Neuronal stem cell (in vitro differentiated cells): ENCODE measurements at regions not wholly inside any gene's neighbourhood (a gene's known extent, or its start where the extent isn't known, plus 50 kb on each side); places are given as distances from the start of the nearest gene placed in this dataset.

Source experiments
- DNase-seq: peaks from one replicate; pipeline ENCODE4 v3.0.0-alpha.2; 2013; ENCODE audit warnings: low spot score
- H2AFZ ChIP-seq: one replicate; pipeline ENCODE4 v1.6.1; 2013; ENCODE audit warnings: mild to moderate bottlenecking, low read length, inconsistent platforms
- H2AK5ac ChIP-seq: 2 replicates; pipeline ENCODE4 v1.6.1; 2013; ENCODE audit warnings: low read depth, mild to moderate bottlenecking, inconsistent platforms, low read length, moderate library complexity, mixed read lengths
- H2BK120ac ChIP-seq: 2 replicates; pipeline ENCODE4 v1.6.1; 2013; ENCODE audit warnings: low read depth, mild to moderate bottlenecking, inconsistent platforms, low read length, moderate library complexity, mixed read lengths
- H2BK12ac ChIP-seq: one replicate; pipeline ENCODE4 v1.6.1; 2013; ENCODE audit warnings: low read length, inconsistent platforms
- H2BK15ac ChIP-seq: 2 replicates; pipeline ENCODE4 v1.6.1; 2013; ENCODE audit warnings: mild to moderate bottlenecking, low read length, inconsistent platforms, mixed read lengths
- H2BK5ac ChIP-seq: one replicate; pipeline ENCODE4 v1.6.1; 2013; ENCODE audit warnings: inconsistent platforms, mild to moderate bottlenecking, low read length, moderate library complexity
- H3K14ac ChIP-seq: one replicate; pipeline ENCODE4 v1.6.1; 2013; ENCODE audit warnings: low read length, inconsistent platforms
- H3K18ac ChIP-seq: 2 replicates; pipeline ENCODE4 v1.6.1; 2013; ENCODE audit warnings: low read length, inconsistent platforms
- H3K23ac ChIP-seq: 2 replicates; pipeline ENCODE4 v1.6.1; 2013; ENCODE audit warnings: low read depth, mild to moderate bottlenecking, mixed read lengths, low read length, inconsistent platforms; ENCODE audit not compliant: poor library complexity
- H3K27ac ChIP-seq: replicated peaks from 3 replicates; pipeline ENCODE4 v1.5.1; 2013; ENCODE audit warnings: low read length, inconsistent platforms
- H3K27me3 ChIP-seq, 3 experiments: 2 replicates each; pipeline ENCODE4 v1.6.1; 2013; ENCODE audit warnings: low read length in 3 of 3, mild to moderate bottlenecking in 2 of 3, inconsistent platforms in 1 of 3, low read depth in 1 of 3, mixed read lengths in 1 of 3, moderate library complexity in 1 of 3; ENCODE audit not compliant: control insufficient read depth in 3 of 3, insufficient read depth in 3 of 3
- H3K36me3 ChIP-seq, 2 donors: replicated peaks in 1 of 2; 2 replicates each; pipeline ENCODE4 v1.6.1; 2013; ENCODE audit warnings: low read length in 2 of 2; ENCODE audit not compliant: control insufficient read depth in 2 of 2, insufficient read depth in 2 of 2
- H3K4ac ChIP-seq: 2 replicates; pipeline ENCODE4 v1.6.1; 2013; ENCODE audit warnings: inconsistent platforms, mild to moderate bottlenecking, low read length, moderate library complexity
- H3K4me1 ChIP-seq, 2 donors: 1 replicate in 1 of 2; 2 replicates in 1 of 2; pipeline ENCODE4 v1.6.1; 2013; ENCODE audit warnings: low read length in 2 of 2, low read depth in 1 of 2; ENCODE audit not compliant: control insufficient read depth in 2 of 2, insufficient read depth in 1 of 2
- H3K4me2 ChIP-seq: one replicate; pipeline ENCODE4 v1.6.1; 2013; ENCODE audit warnings: mild to moderate bottlenecking, low read length, inconsistent platforms; ENCODE audit not compliant: insufficient read depth, poor library complexity, severe bottlenecking
- H3K4me3 ChIP-seq, 2 donors: 2 replicates each; pipeline ENCODE4 v1.5.1; 2013; ENCODE audit warnings: low read length in 2 of 2, mild to moderate bottlenecking in 2 of 2, inconsistent platforms in 1 of 2, moderate library complexity in 1 of 2
- H3K79me1 ChIP-seq: one replicate; pipeline ENCODE4 v1.6.1; 2013; ENCODE audit warnings: low read depth, mild to moderate bottlenecking, inconsistent platforms, low read length, moderate library complexity
- H3K9ac ChIP-seq: one replicate; pipeline ENCODE4 v1.6.1; 2013; ENCODE audit warnings: mild to moderate bottlenecking, low read depth, low read length, inconsistent platforms; ENCODE audit not compliant: poor library complexity
- H3K9me3 ChIP-seq, 2 donors: replicated peaks in 1 of 2; 2 replicates each; pipeline versions ENCODE3 to v1.6.1; 2013; ENCODE audit warnings: low read length in 2 of 2, mild to moderate bottlenecking in 2 of 2, inconsistent platforms in 1 of 2, low read depth in 1 of 2, mixed read lengths in 1 of 2, moderate library complexity in 1 of 2; ENCODE audit not compliant: control insufficient read depth in 2 of 2, insufficient read depth in 1 of 2
- H4K8ac ChIP-seq: one replicate; pipeline ENCODE4 v1.6.1; 2013; ENCODE audit warnings: low read depth, mild to moderate bottlenecking, inconsistent platforms, low read length, moderate library complexity
- H4K91ac ChIP-seq: one replicate; pipeline ENCODE4 v1.6.1; 2013; ENCODE audit warnings: low read length, low read depth, mild to moderate bottlenecking, inconsistent platforms; ENCODE audit not compliant: poor library complexity
- WGBS, 2 donors: extraction: QIAGEN DNeasy Blood & Tissue Kit; methylation state at CpG; one replicate each; pipeline ENCODE4 v1.1.7; 2013; ENCODE audit warnings: missing lambda C conversion rate in 2 of 2, mixed read lengths in 1 of 2; ENCODE audit not compliant: insufficient read length in 2 of 2, insufficient replicate concordance in 1 of 2; ENCODE audit errors: extremely low coverage in 2 of 2; 5-methylcytosine and 5-hydroxymethylcytosine counted together

DNA sequence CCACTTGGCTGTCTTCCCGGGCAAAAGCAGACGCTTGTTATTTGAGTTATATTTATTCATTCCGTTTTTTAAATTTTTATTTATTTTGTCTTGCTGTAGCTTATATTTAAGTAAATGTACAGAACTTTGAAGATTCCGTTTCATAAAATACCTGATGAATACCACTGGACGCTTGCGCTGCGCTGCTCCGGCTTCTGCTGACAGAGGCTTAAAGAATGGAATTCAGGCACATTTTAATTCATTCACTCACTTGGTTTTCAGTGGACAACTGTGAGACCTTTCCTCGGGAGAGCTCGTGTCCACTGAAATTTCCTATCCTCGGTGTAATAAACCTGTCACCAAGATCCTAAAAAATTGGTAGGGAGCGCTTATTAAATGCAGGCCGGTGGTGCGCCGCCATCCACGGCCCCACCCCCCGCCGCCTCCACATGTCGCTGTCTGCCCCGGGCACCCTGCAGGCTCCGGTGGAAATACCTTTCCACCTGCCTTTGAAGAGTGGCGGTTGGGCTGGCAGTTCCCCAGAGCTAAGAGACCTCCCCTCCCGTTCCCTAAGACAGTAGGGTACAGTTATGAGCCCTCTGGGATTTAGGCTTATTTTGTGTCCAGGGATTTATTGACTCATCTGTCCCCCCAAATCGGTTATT, 62.5 kb upstream of the UBE2E1 start:
- Histone ChIP-seq H3K79me1 (no peaks in the 10 kb centered on the region), H3K4me3 (peak overlapping the region in 1 of 2 donors; percentile 55), H3K9me3 (no peaks in the 10 kb centered on the region), H4K91ac (no peak overlapping the region), H2BK15ac (no peak overlapping the region), H3K27ac (no peak overlapping the region), H3K27me3 (peaks cover 0 to 8% (median 0%) of the 10 kb centered on the region in 3 experiments), H3K4me1 (peaks cover 8 to 18% of the 10 kb centered on the region in 2 donors), H3K4me2 (peak overlapping the region; percentile 51), H3K36me3 (no peaks in the 10 kb centered on the region), H4K8ac (no peak overlapping the region), H3K18ac (no peak overlapping the region), H3K23ac (no peak overlapping the region), H2AK5ac (no peak overlapping the region), H3K14ac (no peak overlapping the region), H2BK5ac (no peak overlapping the region), H3K4ac (no peak overlapping the region), H3K9ac (no peak overlapping the region), H2BK120ac (no peak overlapping the region), H2AFZ (no peak overlapping the region), H2BK12ac (no peak overlapping the region)
- no CpG with 5 or more reads among the region's 24 CpGs for WGBS, 2 donors
- no peak for DNase-seq

- H4K91ac ChIP-seq: no peak overlapping the region
- no peak overlapping the region for H2BK120ac ChIP-seq
- H2AK5ac ChIP-seq: no peak overlapping the region
- no peak overlapping the region for H2BK15ac ChIP-seq
- no peak for DNase-seq
- H4K8ac ChIP-seq: no peak overlapping the region
- H3K18ac ChIP-seq: no peak overlapping the region
- H3K27me3 ChIP-seq: peaks cover 0 to 8% (median 0%) of the 10 kb centered on the region in 3 experiments
- no peaks in the 10 kb centered on the region for H3K36me3 ChIP-seq
- no peak overlapping the region for H2BK12ac ChIP-seq
- no peak overlapping the region for H3K4ac ChIP-seq
- no CpG with 5 or more reads among the region's 7 CpGs for WGBS, 2 donors
- no peak overlapping the region for H2BK5ac ChIP-seq
- H3K14ac ChIP-seq: no peak overlapping the region
- no peak overlapping the region for H3K9ac ChIP-seq
- no peak overlapping the region for H3K23ac ChIP-seq
- H3K4me3 ChIP-seq: no peak overlapping the region
- H3K9me3 ChIP-seq: no peaks in the 10 kb centered on the region
- no peaks in the 10 kb centered on the region for H3K79me1 ChIP-seq
- no peak overlapping the region for H3K27ac ChIP-seq
- H3K4me2 ChIP-seq: no peak overlapping the region
- peak overlapping the region; percentile 54 for H2AFZ ChIP-seq
- H3K4me1 ChIP-seq: peaks cover 12 to 14% of the 10 kb centered on the region in 2 donors
These were observed 59.3 kb upstream of the UBE2E1 start for GRCh38 chr3:23746441-23746840.

GRCh38 chr3:23747841-23748240, 57.9 kb upstream of the UBE2E1 start:
- H3K4me1 ChIP-seq: peaks cover 17% of the 10 kb centered on the region in 2 donors

DNA sequence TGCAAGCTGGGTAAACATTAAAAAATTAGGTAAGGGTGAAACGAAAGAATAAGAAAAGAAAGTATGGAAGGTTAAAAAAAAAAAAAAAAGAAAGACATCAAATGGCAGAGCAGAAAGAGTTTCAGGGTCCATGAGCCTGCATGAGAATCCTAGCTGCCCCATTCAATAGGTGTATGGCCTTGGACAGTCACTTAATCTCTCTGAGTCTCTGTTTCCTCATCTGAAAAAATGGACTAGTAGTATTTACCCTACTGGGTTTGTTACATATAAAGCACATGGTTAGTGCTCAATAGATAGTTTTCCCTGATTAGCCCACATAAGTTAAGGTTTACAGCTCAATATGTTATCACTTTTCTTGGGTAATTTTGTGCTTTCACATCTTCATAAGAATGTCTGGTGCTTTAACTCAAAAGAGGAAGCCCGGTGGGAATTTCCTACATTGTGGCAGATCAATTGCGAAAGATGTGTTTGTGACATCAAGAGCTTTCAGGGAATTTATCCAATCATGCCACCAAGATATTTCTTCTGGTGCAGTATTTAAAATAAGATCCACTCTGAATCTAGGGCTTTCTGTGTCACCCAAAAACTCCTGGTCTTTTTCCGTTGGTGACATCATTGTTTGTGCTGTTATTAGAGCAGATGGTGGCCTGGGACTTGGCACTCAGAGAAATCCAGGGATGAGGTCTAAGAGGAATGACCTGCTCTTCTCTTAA, 57.2 kb upstream of the UBE2E1 start:
- H3K27ac ChIP-seq: no peak overlapping the region
- no peak overlapping the region for H2AFZ ChIP-seq
- no peaks in the 10 kb centered on the region for H3K36me3 ChIP-seq
- no peaks in the 10 kb centered on the region for H3K79me1 ChIP-seq
- no peak overlapping the region for H4K91ac ChIP-seq
- no peak overlapping the region for H3K4me3 ChIP-seq
- H3K9me3 ChIP-seq: no peaks in the 10 kb centered on the region
- H3K27me3 ChIP-seq: peaks cover 0 to 3% (median 0%) of the 10 kb centered on the region in 3 experiments
- H3K4ac ChIP-seq: no peak overlapping the region
- H3K4me2 ChIP-seq: no peak overlapping the region
- no peak overlapping the region for H3K18ac ChIP-seq
- H3K14ac ChIP-seq: no peak overlapping the region
- H3K9ac ChIP-seq: no peak overlapping the region
- 100% methylated on average over 1 of the region's 4 CpGs for WGBS, 2 donors
- H2BK5ac ChIP-seq: no peak overlapping the region
- no peak overlapping the region for H2AK5ac ChIP-seq
- H2BK120ac ChIP-seq: no peak overlapping the region
- no peak overlapping the region for H2BK15ac ChIP-seq
- H4K8ac ChIP-seq: no peak overlapping the region
- peaks cover 16 to 17% of the 10 kb centered on the region in 2 donors for H3K4me1 ChIP-seq
- DNase-seq: no peak
- H3K23ac ChIP-seq: no peak overlapping the region
- no peak overlapping the region for H2BK12ac ChIP-seq

More at GRCh38 chr3:23747841-23748240, 57.9 kb upstream of the UBE2E1 start:
- Histone ChIP-seq H2AFZ (no peak overlapping the region), H2BK15ac (no peak overlapping the region), H3K14ac (no peak overlapping the region), H3K23ac (no peak overlapping the region), H3K9me3 (no peaks in the 10 kb centered on the region), H3K4ac (no peak overlapping the region), H3K4me2 (no peak overlapping the region), H3K18ac (no peak overlapping the region), H3K79me1 (no peaks in the 10 kb centered on the region), H3K27ac (no peak overlapping the region), H4K91ac (no peak overlapping the region), H4K8ac (no peak overlapping the region), H3K4me3 (no peak overlapping the region), H2AK5ac (no peak overlapping the region), H2BK5ac (no peak overlapping the region), H3K9ac (no peak overlapping the region), H3K27me3 (peaks cover 0 to 6% (median 0%) of the 10 kb centered on the region in 3 experiments), H2BK120ac (no peak overlapping the region), H2BK12ac (no peak overlapping the region), H3K36me3 (no peaks in the 10 kb centered on the region)
- DNase-seq: no peak
- no CpG with 5 or more reads among the region's 2 CpGs for WGBS, 2 donors
